Activated CD4-positive, alpha-beta memory T cell treated with anti-CD3 and anti-CD28 coated beads, Interleukin-2, amount 10 ng/mL, durations not matched to agents 7 days and 5 days (primary cell): ENCODE measurements at regions not wholly inside any gene's neighbourhood (a gene's known extent, or its start where the extent isn't known, plus 50 kb on each side); places are given as distances from the start of the nearest gene placed in this dataset.
"Not testable (repeated sequence)": the region's sequence is repeated elsewhere in the genome, so short reads cannot be mapped to it uniquely, and the experiment has no call there.

Experiments
- CTCF ChIA-PET: fragments of 350-600 bp; sonication (Branson Sonifier 250); formaldehyde crosslinking; loops from one replicate; lab custom pipeline; 2021; ENCODE audit warnings: antibody characterized with exemption, inconsistent platforms; lab: Charles Lee
- POLR2A ChIA-PET: fragments of 350-600 bp; sonication (Branson Sonifier 250); formaldehyde crosslinking; loops from one replicate; lab custom pipeline; 2021; ENCODE audit warnings: antibody characterized with exemption; lab: Charles Lee
- DNase-seq: peaks from one replicate; pipeline ENCODE4 v3.0.0-alpha.2; 2020
- H3K27ac Mint-ChIP-seq: one replicate; pipeline ENCODE4 v1.8.0; 2021; ENCODE audit warnings: mild to moderate bottlenecking, mixed read lengths
- H3K27me3 Mint-ChIP-seq: one replicate; pipeline ENCODE4 v1.8.0; 2021; ENCODE audit warnings: mixed read lengths
- H3K36me3 Mint-ChIP-seq: one replicate; pipeline ENCODE4 v1.8.0; 2021; ENCODE audit warnings: low read depth, mixed read lengths
- H3K4me1 Mint-ChIP-seq: one replicate; pipeline ENCODE4 v1.8.0; 2021; ENCODE audit warnings: mixed read lengths
- H3K4me3 Mint-ChIP-seq: one replicate; pipeline ENCODE4 v1.8.0; 2021; ENCODE audit warnings: mild to moderate bottlenecking, mixed read lengths
- H3K9me3 Mint-ChIP-seq: one replicate; pipeline ENCODE4 v1.8.0; 2021; ENCODE audit warnings: mixed read lengths

GRCh38 chr13:18869365-18869764 lies 312.3 kb downstream of the TUBA3C start:
- POLR2A ChIA-PET, DNase-seq, H3K4me1 Mint-ChIP-seq, H3K4me3 Mint-ChIP-seq, H3K27me3 Mint-ChIP-seq, H3K9me3 Mint-ChIP-seq, H3K36me3 Mint-ChIP-seq, CTCF ChIA-PET, H3K27ac Mint-ChIP-seq: not testable (repeated sequence)

- H3K9me3 Mint-ChIP-seq, DNase-seq, H3K27me3 Mint-ChIP-seq, H3K36me3 Mint-ChIP-seq, H3K4me3 Mint-ChIP-seq, H3K27ac Mint-ChIP-seq, CTCF ChIA-PET, POLR2A ChIA-PET, H3K4me1 Mint-ChIP-seq: not testable (repeated sequence)
Measured at GRCh38 chr13:18837986-18838629, 343.5 kb downstream of the TUBA3C start.

GRCh38 chr13:18837179-18837745 lies 344.4 kb downstream of the TUBA3C start:
- H3K9me3 Mint-ChIP-seq, CTCF ChIA-PET, H3K4me3 Mint-ChIP-seq, POLR2A ChIA-PET, H3K4me1 Mint-ChIP-seq, H3K36me3 Mint-ChIP-seq, H3K27me3 Mint-ChIP-seq, DNase-seq, H3K27ac Mint-ChIP-seq: not testable (repeated sequence)

GRCh38 chr13:18836371-18837178 lies 345.0 kb downstream of the TUBA3C start:
- CTCF ChIA-PET, DNase-seq, H3K4me3 Mint-ChIP-seq, H3K27me3 Mint-ChIP-seq, H3K4me1 Mint-ChIP-seq, POLR2A ChIA-PET, H3K9me3 Mint-ChIP-seq, H3K27ac Mint-ChIP-seq, H3K36me3 Mint-ChIP-seq: not testable (repeated sequence)

- H3K27me3 Mint-ChIP-seq, DNase-seq, H3K4me3 Mint-ChIP-seq, POLR2A ChIA-PET, H3K36me3 Mint-ChIP-seq, H3K4me1 Mint-ChIP-seq, H3K27ac Mint-ChIP-seq, CTCF ChIA-PET, H3K9me3 Mint-ChIP-seq: not testable (repeated sequence)
Measured at GRCh38 chr13:18835754-18836153, 345.9 kb downstream of the TUBA3C start.

- H3K4me1 Mint-ChIP-seq, DNase-seq, H3K9me3 Mint-ChIP-seq, CTCF ChIA-PET, POLR2A ChIA-PET, H3K36me3 Mint-ChIP-seq, H3K27ac Mint-ChIP-seq, H3K4me3 Mint-ChIP-seq, H3K27me3 Mint-ChIP-seq: not testable (repeated sequence)
Measured at GRCh38 chr13:18824678-18825077, 356.9 kb downstream of the TUBA3C start.

GRCh38 chr13:18822655-18823639 lies 358.7 kb downstream of the TUBA3C start:
- CTCF ChIA-PET, H3K4me1 Mint-ChIP-seq, DNase-seq, H3K9me3 Mint-ChIP-seq, POLR2A ChIA-PET, H3K27ac Mint-ChIP-seq, H3K36me3 Mint-ChIP-seq, H3K27me3 Mint-ChIP-seq, H3K4me3 Mint-ChIP-seq: not testable (repeated sequence)

- H3K9me3 Mint-ChIP-seq, H3K27me3 Mint-ChIP-seq, H3K4me3 Mint-ChIP-seq, H3K36me3 Mint-ChIP-seq, CTCF ChIA-PET, H3K4me1 Mint-ChIP-seq, H3K27ac Mint-ChIP-seq, POLR2A ChIA-PET, DNase-seq: not testable (repeated sequence)
Measured at GRCh38 chr13:18773988-18774387, 407.6 kb downstream of the TUBA3C start.

GRCh38 chr13:18741696-18742095 lies 439.9 kb downstream of the TUBA3C start:
- H3K27ac Mint-ChIP-seq, DNase-seq, H3K9me3 Mint-ChIP-seq, H3K4me1 Mint-ChIP-seq, CTCF ChIA-PET, H3K27me3 Mint-ChIP-seq, H3K4me3 Mint-ChIP-seq, POLR2A ChIA-PET, H3K36me3 Mint-ChIP-seq: not testable (repeated sequence)

- POLR2A ChIA-PET, result no interaction called here
- Mint-ChIP-seq H3K9me3 (peaks cover 5% of the 10 kb centered on the region), H3K36me3 (no peaks in the 10 kb centered on the region), H3K4me1 (no peaks in the 10 kb centered on the region), H3K27ac (no peak overlapping the region), H3K27me3 (no peaks in the 10 kb centered on the region), H3K4me3 (no peak overlapping the region)
- CTCF ChIA-PET, result no interaction called here
- DNase-seq, result no peak
Measured at GRCh38 chr13:18739310-18739709, 442.3 kb downstream of the TUBA3C start.

- POLR2A ChIA-PET, H3K36me3 Mint-ChIP-seq, H3K27ac Mint-ChIP-seq, H3K9me3 Mint-ChIP-seq, H3K4me1 Mint-ChIP-seq, H3K4me3 Mint-ChIP-seq, DNase-seq, H3K27me3 Mint-ChIP-seq, CTCF ChIA-PET: not testable (repeated sequence)
Measured at GRCh38 chr13:18738086-18738485, 443.5 kb downstream of the TUBA3C start.

GRCh38 chr13:18727138-18727537 lies 454.5 kb downstream of the TUBA3C start:
- H3K36me3 Mint-ChIP-seq, DNase-seq, H3K27me3 Mint-ChIP-seq, CTCF ChIA-PET, H3K4me1 Mint-ChIP-seq, H3K27ac Mint-ChIP-seq, H3K9me3 Mint-ChIP-seq, POLR2A ChIA-PET, H3K4me3 Mint-ChIP-seq: not testable (repeated sequence)

GRCh38 chr13:18726524-18726923 lies 455.1 kb downstream of the TUBA3C start:
- H3K4me3 Mint-ChIP-seq, H3K9me3 Mint-ChIP-seq, H3K27ac Mint-ChIP-seq, CTCF ChIA-PET, POLR2A ChIA-PET, H3K36me3 Mint-ChIP-seq, H3K4me1 Mint-ChIP-seq, H3K27me3 Mint-ChIP-seq, DNase-seq: not testable (repeated sequence)
